ENCODE measurements at regions not wholly inside any gene's neighbourhood (a gene's known extent, or its start where the extent isn't known, plus 50 kb on each side); places are given as distances from the start of the nearest gene placed in this dataset.

- TF ChIP-seq, protein P1, sequence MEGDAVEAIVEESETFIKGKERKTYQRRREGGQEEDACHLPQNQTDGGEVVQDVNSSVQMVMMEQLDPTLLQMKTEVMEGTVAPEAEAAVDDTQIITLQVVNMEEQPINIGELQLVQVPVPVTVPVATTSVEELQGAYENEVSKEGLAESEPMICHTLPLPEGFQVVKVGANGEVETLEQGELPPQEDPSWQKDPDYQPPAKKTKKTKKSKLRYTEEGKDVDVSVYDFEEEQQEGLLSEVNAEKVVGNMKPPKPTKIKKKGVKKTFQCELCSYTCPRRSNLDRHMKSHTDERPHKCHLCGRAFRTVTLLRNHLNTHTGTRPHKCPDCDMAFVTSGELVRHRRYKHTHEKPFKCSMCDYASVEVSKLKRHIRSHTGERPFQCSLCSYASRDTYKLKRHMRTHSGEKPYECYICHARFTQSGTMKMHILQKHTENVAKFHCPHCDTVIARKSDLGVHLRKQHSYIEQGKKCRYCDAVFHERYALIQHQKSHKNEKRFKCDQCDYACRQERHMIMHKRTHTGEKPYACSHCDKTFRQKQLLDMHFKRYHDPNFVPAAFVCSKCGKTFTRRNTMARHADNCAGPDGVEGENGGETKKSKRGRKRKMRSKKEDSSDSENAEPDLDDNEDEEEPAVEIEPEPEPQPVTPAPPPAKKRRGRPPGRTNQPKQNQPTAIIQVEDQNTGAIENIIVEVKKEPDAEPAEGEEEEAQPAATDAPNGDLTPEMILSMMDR (IDR thresholded peaks at IDR 0.05): no peak
- TF ChIP-seq POLR2A (IDR thresholded peaks at IDR 0.05) (no peak), POLR2AphosphoS5 (IDR thresholded peaks at IDR 0.05) (no peak)
Observed at GRCh38 chr1:83077411-83077810, 921.5 kb downstream of the TTLL7 start.
